ENCODE measurements at regions not wholly inside any gene's neighbourhood (a gene's known extent, or its start where the extent isn't known, plus 50 kb on each side); places are given as distances from the start of the nearest gene placed in this dataset.

- no peak for ATAC-seq
- TF ChIP-seq POLR2A (IDR thresholded peaks at IDR 0.05) (no peak), CTCF (IDR thresholded peaks at IDR 0.05) (no peak)
These were observed 138.6 kb upstream of the MDM1 start for GRCh38 chr12:68470664-68471328.

GRCh38 chr12:68474467-68475204 is 136.1 kb upstream of the RAP1B start:
- 55 to 58% methylated on average over 5 of the region's 5 CpGs for WGBS, 2 donors
- intact Hi-C loops (cut with DNase I) = no loop called here
- Histone ChIP-seq H3K9me3 (no peaks in the 10 kb centered on the region), H3K4me1 (no peaks in the 10 kb centered on the region), H3K27ac (no peak overlapping the region), H3K36me3 (replicated peaks in 1 of 2; ENCODE audit: insufficient read depth in 1 of 2, low read depth in 2 of 2) (no peaks in the 10 kb centered on the region), H3K4me3 (no peak overlapping the region), H3K27me3 (no peaks in the 10 kb centered on the region)
- no peak for ATAC-seq
- TF ChIP-seq CTCF (IDR thresholded peaks at IDR 0.05) = no peak
- TF ChIP-seq POLR2A (IDR thresholded peaks at IDR 0.05) = no peak
- DNase-seq = no peak

More at GRCh38 chr12:68470664-68471328, 138.6 kb upstream of the MDM1 start:
- H3K27me3 ChIP-seq = no peaks in the 10 kb centered on the region
- no peaks in the 10 kb centered on the region for H3K36me3 ChIP-seq (replicated peaks in 1 of 2; ENCODE audit: insufficient read depth in 1 of 2, low read depth in 2 of 2)
- H3K4me3 ChIP-seq = no peak overlapping the region
- H3K9me3 ChIP-seq = no peaks in the 10 kb centered on the region
- H3K27ac ChIP-seq = no peak overlapping the region
- 72 to 84% methylated on average over 3 of the region's 3 CpGs for WGBS, 2 donors
- no peak for DNase-seq
- intact Hi-C loops (cut with DNase I) = no loop called here
- H3K4me1 ChIP-seq = no peaks in the 10 kb centered on the region

- no peak for DNase-seq
- no peaks in the 10 kb centered on the region for H3K9me3 ChIP-seq
- no peak for ATAC-seq
- no peaks in the 10 kb centered on the region for H3K36me3 ChIP-seq (replicated peaks in 1 of 2; ENCODE audit: insufficient read depth in 1 of 2, low read depth in 2 of 2)
- intact Hi-C loops (cut with DNase I) = no loop called here
- H3K4me1 ChIP-seq = no peaks in the 10 kb centered on the region
- no peaks in the 10 kb centered on the region for H3K27me3 ChIP-seq
- no peak for TF ChIP-seq CTCF (IDR thresholded peaks at IDR 0.05)
- WGBS, 2 donors = 83 to 85% methylated on average over 2 of the region's 2 CpGs
- no peak overlapping the region for H3K27ac ChIP-seq
- no peak overlapping the region for H3K4me3 ChIP-seq
These were observed 133.9 kb upstream of the RAP1B start for GRCh38 chr12:68476794-68477193.

- intact Hi-C loops (cut with DNase I) = no loop called here
- Histone ChIP-seq H3K27me3 (no peaks in the 10 kb centered on the region), H3K4me1 (no peaks in the 10 kb centered on the region), H3K27ac (no peak overlapping the region), H3K9me3 (no peaks in the 10 kb centered on the region), H3K4me3 (no peak overlapping the region), H3K36me3 (replicated peaks in 1 of 2; ENCODE audit: insufficient read depth in 1 of 2, low read depth in 2 of 2) (no peaks in the 10 kb centered on the region)
- ATAC-seq (no peak), DNase-seq (no peak)
- no peak for TF ChIP-seq POLR2A (IDR thresholded peaks at IDR 0.05)
- no peak for TF ChIP-seq CTCF (IDR thresholded peaks at IDR 0.05)
- 75 to 80% methylated on average over 3 of the region's 3 CpGs for WGBS, 2 donors
These were observed 133.4 kb upstream of the RAP1B start for GRCh38 chr12:68477261-68477772.

Measured in body of pancreas (tissue), 4 donors.